IPS-NIHi7 (cell line): ENCODE measurements at regions not wholly inside any gene's neighbourhood (a gene's known extent, or its start where the extent isn't known, plus 50 kb on each side); places are given as distances from the start of the nearest gene placed in this dataset.
"Not testable (repeated sequence)": the region's sequence is repeated elsewhere in the genome, so short reads cannot be mapped to it uniquely, and the experiment has no call there.

ENCODE experiments used
- DNase-seq: peaks from one replicate; pipeline ENCODE4 v3.0.0; 2012; ENCODE audit warnings: mixed read lengths; ENCODE audit errors: extremely low spot score

DNA sequence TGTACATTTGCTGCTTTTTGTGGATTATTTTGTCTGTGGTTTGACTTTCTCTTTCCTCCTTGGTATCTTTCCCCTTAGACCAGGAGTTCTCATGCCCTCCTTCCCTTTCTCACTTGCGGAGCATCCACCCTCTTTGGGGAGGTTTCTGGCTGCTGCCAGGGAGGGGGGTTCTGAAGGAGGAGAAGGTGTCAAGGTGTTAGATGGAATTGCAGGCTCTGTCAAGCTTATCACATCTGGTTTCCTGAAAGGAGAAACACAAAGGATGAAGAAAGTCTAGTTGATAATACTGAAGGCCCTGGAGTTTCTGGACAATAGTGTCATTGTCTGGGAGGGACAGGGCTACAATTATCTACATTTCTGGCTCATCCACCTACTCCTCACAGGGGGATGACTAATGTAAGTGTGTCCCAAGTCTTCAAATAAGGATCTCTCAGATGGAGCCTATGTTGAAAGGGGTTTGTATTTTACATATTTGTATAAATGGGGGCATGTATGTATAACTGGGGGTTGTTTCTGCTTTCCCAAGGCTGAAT, 217.3 kb upstream of the CCDC196 start:
- no peak for DNase-seq

DNA sequence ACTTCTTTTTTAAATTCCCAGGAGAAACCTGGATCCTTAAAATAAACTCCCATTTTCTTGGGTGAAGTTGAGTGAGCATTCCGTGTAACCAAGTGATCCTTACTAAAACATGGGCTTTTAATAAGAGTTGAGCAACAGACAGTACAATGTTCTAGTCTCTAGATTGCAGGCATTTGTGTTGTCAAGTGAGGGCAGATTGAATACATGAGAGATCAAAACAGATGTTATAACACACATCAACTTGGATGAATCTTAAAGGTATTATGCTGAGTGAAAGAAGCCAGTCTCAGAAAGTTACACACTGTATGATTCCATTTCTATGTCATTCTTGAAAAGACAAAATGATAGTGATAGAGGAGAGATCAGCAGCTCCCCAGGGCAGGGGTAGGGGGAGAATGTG, 213.9 kb upstream of the CCDC196 start:
- DNase-seq = no peak

DNA sequence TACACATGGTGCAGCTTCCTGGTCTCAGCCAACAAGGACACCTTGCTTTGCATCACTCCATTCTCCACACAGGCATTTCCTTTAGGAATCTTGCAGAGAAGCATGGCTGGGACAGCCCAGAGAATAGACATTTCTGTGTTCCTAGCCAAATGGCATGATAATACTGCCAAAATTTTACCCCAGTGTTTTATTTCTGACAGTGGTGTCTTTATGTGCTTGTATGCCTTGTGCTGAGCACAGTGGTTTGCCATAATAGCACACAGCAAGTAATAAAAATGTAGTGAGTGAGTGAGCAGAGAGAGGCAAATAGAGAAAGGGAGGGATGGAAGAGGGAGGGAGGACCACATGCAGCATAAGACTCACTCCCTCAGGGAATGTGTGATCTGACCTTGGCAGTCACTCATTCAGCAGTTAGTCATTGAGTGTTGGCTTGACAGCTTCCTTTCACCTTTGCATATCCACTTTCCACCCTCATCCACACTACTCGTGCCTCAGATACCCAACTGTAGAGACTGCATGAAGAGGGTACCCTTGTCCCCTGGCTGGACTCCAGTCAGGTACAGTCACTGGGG, 212.8 kb upstream of the CCDC196 start:
- no peak for DNase-seq

DNA sequence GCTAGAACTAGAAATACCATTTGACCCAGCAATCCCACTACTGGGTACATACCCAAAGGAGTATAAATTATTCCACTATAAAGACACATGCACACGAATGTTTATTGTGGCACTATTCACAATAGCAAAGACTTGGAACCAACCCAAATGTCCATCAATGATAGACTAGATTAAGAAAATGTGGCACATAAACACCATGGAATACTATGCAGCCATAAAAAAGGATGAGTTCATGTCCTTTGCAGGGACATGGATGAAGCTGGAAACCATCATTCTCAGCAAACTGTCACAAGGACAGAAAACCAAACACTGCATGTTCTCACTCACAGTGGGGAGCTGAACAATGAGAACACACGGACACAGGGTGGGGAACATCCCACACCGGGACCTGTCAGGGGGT, 207.8 kb upstream of the CCDC196 start:
- DNase-seq = not testable (repeated sequence)

DNA sequence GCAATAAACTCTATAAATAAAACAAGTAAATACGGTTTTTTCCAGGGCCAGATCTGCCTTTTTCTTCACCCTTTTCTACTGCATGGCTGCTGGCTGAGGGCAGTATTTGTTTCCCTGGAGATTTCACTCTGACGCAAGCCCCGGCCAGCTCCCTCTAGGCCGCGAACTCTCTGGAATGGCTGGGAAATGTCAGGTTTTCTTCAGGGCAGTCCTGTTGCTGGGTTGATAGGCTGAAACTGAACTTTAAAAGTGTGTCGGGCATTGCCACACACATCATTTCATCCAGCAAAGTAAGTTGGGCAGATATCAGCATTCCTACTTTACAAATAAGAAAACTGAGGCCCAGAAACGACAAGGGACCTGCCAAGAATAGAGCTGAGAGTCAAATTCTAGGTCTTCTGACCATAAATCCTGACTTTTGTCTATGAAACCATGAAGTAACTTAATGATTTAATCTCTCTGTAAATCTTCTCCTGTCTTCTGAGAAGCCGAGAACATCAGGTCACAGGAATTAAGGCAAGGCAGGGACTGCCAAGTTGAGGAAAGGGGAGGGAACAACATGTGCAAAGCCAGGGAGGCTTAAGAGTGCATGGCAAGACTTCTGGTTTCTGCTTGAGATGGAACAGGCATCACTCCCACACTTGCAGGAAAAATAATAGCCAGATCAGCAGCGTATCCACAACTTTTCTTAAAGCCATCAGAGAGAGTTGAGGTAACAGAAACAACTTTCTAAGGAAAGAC, 205.0 kb upstream of the CCDC196 start:
- DNase-seq = no peak

DNA sequence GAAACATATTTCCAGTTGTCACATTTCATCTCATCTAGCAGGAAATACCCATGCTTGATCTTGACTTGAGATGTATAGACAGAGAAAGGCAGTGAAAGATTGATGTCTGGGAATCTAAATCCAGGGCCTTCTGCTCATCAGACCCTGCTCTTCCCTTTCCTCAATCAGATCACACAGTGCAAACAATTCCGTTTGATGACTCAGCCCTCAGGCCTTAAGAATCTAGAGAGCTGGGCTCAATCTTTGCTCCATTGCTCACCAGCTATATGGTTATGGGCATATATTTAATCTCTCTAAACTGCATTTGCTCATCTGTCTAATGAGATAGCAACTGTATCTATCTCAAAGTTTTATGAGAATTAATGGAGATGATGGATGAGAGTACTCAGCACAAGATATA, 201.8 kb upstream of the CCDC196 start:
- no peak for DNase-seq

DNA sequence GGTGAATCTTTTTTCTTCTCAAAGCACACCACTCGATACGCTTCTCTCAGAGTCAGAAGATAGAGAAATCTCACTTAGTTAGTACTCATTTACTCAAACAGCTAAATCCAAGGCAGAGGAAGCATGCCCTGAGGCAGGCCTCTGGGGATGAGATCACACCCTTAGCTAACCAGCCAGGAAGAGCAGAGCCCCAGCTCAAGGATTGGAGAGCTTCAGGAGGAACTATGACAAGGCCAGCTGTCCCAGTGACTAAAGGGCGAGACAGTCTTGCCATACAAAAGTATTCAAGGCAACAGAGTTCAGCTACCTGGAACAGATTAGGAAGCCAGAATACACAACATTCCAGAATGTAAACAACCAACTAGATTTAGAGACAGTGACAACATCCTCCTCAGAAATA, 197.7 kb upstream of the CCDC196 start:
- DNase-seq = no peak

DNA sequence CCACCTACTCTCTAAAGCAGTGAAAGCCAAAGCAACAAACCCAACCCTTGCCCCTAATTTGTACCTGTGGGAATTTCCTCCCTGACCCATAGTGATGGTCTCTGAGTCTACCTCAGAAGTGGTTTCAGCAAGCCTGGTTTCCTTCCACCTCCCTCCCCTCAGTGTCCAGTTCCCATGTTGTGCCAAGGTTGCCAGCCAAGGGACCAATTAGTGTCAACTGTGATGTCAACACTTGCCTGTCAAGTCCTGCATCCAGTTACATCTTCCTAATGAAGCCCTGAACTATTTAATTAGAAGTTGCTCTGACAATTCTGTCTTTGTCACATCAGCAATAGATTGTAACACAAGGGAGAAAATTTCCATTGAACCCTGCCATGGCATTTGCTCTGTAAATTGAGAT, 194.4 kb upstream of the CCDC196 start:
- no peak for DNase-seq

DNA sequence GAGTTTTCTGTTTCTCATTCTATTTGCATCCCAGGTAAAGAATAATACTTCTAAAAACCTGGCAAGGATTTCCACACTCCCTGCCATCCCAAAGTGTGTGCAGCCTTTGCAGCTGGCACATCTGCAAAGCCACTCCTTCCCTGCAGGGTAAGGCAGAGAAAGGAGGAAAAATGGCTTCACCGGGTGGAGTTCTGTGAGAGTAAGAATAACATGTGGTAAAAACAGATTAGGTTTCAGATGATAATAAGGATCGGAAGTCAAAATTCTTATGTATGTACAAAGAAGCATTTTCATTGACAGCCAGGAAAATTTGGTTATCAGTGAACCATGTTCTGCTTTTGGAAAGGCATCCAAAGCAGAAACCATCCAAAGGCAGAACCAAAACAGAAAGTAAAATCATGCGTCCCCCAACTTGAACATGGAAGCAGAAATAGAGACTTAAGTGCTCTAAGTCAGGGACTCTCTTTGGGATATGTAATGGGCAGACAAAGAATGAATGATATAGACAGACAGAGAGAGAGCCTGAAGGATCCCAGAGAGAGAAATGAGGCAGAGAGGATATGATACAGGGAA, 192.6 kb upstream of the CCDC196 start:
- no peak for DNase-seq

DNA sequence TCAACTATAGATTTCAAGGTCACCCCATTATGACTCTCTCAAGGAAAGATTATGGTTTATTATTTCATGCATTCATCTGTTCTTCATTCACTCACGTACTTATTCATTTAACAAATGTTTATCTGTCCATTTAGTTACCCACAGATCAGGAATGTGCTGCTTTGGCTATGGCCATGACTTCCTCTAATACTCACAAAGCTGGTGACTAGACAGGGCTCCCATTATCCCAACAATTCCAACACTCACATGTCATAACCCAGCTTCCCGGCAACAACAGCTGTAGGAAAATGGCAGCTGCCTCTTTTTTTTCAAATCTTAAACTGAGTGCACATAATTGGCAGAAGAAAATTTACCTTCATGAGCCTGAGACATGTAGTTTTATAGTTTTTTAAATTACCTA, 190.8 kb upstream of the CCDC196 start:
- no peak for DNase-seq

DNA sequence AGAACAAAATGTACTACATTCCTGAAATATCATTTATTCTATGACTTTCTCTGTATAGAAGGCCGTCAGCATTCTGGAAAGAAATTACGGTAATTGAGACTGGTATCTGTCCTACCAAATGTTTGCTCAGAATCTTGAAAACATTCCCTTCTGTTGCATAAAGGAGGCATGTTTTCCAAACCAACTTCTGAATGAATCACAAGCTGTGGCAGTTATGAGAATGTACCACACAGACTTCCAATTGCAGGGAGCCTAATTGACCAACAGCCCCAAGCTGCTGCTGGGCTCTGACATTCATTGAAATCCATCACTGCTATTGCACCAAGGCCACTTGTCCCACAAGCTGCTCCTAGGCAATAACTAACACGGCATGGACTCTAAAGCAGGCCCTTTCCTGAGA, 185.3 kb upstream of the CCDC196 start:
- DNase-seq = no peak

DNA sequence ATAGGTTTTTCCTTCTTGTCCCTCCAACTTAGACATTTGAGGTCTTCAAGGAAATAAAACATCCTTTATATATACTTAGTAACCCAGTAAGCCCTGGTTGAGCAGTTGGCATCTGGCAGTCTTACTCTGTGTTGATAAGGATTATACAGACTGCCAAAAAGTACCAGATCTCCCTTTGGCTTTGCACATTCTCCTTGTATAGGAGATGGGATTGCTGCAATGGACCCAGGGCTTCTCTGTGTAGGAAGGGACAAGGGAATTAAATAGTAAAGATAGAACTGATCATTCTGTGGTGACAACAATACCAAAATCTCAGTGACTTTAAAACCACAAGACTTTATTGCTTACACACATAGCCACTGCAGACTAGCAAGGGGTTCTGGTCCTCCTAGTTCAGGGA, 180.1 kb upstream of the CCDC196 start:
- DNase-seq = no peak

DNA sequence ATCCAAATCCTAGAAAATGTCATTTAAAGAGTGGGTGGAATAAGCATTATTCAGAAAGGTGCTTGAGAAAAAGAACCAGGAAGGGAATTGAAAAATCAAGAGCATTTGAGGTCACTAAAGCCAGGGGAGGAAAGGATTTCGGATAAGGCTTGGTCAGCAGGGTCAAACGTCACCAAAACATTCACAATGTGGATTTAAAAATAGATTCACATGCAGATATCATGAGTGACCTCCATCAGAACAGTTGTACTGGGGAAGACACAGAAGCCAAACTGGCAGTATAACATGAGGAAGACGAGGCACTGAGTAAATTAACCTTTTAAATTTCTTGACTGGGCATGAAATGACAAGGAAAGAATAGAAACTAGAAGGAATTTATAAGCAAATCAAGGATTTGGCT, 175.1 kb upstream of the CCDC196 start:
- no peak for DNase-seq

DNA sequence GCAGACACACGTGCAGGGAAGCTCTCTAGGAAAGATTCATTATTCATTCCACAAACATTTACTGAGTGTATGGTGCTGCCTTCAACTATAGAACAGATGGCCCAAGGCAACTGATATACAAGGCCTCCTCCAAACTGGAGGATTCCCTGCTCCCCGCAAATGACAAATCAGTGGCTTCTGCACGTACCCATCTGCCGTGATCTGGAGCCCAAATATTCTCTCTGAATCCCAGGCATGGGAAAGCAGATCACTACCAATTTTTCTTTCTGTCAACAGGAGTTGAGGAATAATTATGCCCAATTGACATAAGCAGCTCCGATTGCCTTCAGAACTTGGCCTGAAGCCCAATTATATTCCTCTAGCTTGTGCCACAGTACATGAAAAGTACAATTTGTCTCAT, 174.2 kb upstream of the CCDC196 start:
- no peak for DNase-seq

DNA sequence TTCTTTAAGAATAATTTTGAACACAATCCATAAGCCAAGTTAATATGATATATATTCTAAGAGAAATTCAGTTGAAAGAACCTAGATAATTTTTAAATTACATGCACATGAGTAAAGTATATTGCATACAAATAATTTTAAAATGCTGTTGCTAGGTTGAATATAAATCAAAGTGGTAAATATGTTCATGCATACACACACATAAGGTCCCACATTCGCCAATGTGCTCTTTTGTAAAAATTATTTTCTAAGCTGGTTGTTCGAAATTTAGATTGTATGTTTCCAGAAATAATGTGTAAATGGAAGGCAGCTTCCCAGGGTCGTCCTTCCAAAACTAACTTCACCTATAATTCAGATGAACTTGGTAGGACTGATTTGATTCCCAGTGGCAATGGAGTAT, 173.7 kb upstream of the CCDC196 start:
- no peak for DNase-seq

DNA sequence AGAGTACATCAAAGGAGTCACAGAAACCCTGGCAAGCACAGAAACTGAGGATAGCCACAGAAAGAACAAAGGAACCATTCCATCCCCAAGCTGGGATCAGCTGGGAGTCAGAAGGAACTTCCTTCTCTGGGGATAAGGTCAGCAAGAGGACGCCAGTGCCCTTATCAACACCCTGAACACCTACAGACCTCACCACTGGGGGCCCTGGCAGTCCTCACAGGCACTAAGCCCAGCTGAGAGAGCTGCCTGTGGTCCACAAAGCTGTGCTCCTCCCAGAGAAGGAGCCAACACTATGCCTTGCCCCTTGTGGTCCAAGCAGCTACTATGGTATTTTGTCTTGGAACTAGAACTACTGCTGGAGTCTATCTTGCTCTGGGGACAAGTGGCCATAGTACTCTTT, 171.1 kb upstream of the CCDC196 start:
- no peak for DNase-seq

DNA sequence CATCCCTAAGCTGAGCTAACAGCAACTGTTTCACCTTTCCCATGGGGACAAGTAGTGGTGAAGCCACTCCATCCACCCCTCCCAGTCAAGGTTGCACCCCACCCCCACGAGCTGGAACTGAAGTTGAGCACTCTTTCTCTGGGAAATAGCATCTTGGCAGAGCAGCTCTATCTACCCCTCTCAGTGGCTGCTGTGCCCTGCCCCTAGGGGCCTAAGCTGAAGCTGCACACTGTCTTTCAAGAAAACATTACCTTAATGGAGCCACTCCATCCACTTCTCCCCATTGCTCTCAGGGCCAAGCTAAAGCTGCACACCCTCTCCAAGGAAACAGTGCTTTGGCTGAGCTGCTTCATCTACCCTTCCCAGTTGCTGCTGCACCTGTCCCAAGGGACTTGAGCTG, 170.6 kb upstream of the CCDC196 start:
- peak; percentile 43 for DNase-seq

DNA sequence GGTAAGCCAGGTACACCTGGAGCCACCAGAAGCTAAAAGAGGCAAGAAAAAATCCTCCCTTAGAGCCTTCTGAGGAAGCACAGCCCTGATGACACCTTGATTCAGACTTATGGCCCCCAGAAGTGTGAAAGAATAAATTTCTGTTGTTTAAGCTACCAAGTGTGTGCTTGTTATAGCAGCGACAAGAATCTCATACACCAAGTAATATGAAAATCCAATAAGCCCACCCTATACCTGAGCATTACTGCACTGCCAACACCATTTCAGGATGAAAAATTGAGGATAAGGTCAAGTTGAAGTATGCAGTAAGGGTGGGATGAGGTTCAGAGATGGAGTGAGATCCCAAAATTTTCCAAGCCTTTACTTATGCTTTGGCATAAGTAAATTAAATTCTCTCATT, 163.6 kb upstream of the CCDC196 start:
- no peak for DNase-seq

DNA sequence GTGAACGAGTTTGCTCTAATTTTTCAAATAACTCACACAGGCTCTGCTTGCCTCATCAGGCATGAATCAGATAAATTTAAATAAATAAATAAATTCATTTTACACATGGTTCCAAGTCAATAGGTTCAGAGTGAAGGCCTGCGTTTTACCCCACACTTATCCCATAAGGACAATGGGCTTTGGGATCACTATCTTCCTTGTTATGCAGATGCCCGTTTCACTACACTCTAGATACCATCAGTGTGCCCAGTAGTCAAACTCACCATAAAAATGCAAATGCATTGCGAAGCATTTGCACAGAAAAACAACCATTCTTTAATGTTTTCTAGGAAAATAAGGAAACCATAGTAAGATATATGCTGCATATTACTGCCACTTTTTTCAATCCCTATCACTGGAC, 155.9 kb upstream of the CCDC196 start:
- DNase-seq = no peak

DNA sequence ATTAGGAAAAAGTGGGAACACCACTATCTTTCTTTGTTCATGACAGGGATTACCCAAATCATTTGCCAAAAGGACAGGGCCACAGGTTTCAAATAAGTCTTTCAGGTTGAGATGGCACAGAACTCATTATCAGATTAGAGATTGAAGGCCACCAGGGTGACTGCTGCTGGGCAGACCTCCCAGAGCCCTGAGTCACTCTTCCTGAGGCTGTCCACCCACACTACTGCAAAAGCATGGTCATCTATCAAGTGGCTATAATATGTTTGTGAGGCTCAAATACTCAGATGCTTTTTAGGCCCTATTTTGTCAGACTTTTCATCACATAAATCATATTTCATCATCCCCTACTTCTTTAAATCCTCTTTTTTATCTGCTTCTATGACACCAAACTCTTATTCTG, 155.3 kb upstream of the CCDC196 start:
- no peak for DNase-seq

DNA sequence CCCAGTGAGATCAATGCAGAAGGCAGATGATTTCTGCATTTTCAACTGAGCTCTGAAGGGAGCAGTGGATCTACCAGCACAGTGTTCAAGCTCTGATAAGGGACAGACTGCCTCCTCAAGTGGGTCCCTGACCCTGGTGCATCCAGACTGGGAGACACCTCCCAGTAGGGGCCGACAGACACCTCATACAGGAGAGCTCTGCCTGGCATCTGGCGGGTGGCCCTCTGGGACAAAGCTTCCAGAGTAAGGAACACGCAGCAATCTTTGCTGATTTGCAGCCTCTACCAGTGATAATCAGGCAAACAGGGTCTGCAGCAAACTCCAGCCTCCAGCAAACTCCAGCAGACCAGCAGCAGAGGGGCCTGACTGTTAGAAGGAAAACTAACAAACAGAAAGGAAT, 152.9 kb upstream of the CCDC196 start:
- DNase-seq = not testable (repeated sequence)

DNA sequence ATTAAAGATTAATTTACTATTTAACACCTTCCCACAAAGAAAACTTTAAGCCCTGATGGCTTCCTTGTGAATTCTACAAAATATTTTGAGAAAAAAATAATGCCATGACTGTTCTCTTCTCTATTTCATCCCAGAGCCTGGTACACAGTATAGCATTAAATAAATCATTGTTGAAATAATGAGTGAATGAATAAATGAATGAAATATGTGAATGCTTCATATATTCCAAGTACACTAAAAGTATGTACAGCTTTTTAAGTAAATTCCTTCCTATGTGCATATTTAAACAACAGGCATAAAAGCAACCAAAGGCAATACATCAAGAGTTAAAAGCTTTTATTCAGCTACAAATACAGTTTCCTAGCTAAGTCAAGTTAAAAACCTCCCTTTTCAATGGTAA, 144.9 kb upstream of the CCDC196 start:
- DNase-seq = no peak

DNA sequence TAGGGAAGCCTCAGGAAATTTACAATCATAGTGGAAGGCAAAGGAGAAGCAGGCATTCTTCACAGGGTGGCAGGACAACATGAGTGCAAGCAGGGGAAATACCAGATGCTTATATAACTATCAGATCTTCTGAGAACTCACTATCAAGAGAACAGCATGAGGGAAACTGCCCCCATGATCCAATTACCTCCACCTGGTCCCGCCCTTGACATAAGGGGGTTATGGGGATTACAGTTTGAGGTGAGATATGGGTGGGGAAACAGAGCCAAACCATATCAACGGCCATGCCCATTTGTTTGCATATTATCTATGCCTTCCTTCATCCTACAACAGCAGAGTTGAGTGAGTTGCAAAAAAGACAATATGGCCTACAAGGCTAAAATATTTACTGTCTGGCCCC, 140.2 kb upstream of the CCDC196 start:
- no peak for DNase-seq
